ENCODE measurements at regions not wholly inside any gene's neighbourhood (a gene's known extent, or its start where the extent isn't known, plus 50 kb on each side); places are given as distances from the start of the nearest gene placed in this dataset.

GRCh38 chr12:79522257-79522988 is 168.3 kb downstream of the PAWR start:
- TF ChIP-seq CTCF (conservative IDR thresholded peaks at IDR 0.05 in 1 of 2, IDR thresholded peaks at IDR 0.05 in 1 of 2; ENCODE audit: extremely low read depth in 1 of 2, insufficient read depth in 1 of 2, low read depth in 1 of 2, low read length in 2 of 2) (no peak), EZH2 (IDR thresholded peaks at IDR 0.05; ENCODE audit: borderline replicate concordance, low read length) (no peak)

All from mammary epithelial cell (primary cell).